ENCODE measurements at regions not wholly inside any gene's neighbourhood (a gene's known extent, or its start where the extent isn't known, plus 50 kb on each side); places are given as distances from the start of the nearest gene placed in this dataset.

- Mint-ChIP-seq H3K27me3 (no peaks in the 10 kb centered on the region), H3K9me3 (peaks cover 6% of the 10 kb centered on the region), H3K27ac (no peak overlapping the region), H3K4me3 (no peak overlapping the region), H3K4me1 (ENCODE audit: low read depth) (no peaks in the 10 kb centered on the region), H3K36me3 (ENCODE audit: low read depth) (no peaks in the 10 kb centered on the region)
Measured at GRCh38 chr5:165527577-165527976, 2022.2 kb downstream of the MAT2B start.

GRCh38 chr5:165538065-165538464, 2032.6 kb downstream of the MAT2B start:
- Mint-ChIP-seq H3K27ac (no peak overlapping the region), H3K9me3 (peaks cover 7% of the 10 kb centered on the region), H3K4me1 (ENCODE audit: low read depth) (no peaks in the 10 kb centered on the region), H3K4me3 (no peak overlapping the region), H3K27me3 (no peaks in the 10 kb centered on the region), H3K36me3 (ENCODE audit: low read depth) (no peaks in the 10 kb centered on the region)

- Mint-ChIP-seq H3K27ac (no peak overlapping the region), H3K4me1 (ENCODE audit: low read depth) (no peaks in the 10 kb centered on the region), H3K27me3 (no peaks in the 10 kb centered on the region), H3K36me3 (ENCODE audit: low read depth) (no peaks in the 10 kb centered on the region), H3K4me3 (no peak overlapping the region), H3K9me3 (peaks cover 4% of the 10 kb centered on the region)
Measured at GRCh38 chr5:165559645-165560044, 2054.2 kb downstream of the MAT2B start.

- H3K4me3 Mint-ChIP-seq, result no peak overlapping the region
- H3K4me1 Mint-ChIP-seq (ENCODE audit: low read depth), result no peaks in the 10 kb centered on the region
- H3K27ac Mint-ChIP-seq, result no peak overlapping the region
- H3K36me3 Mint-ChIP-seq (ENCODE audit: low read depth), result no peaks in the 10 kb centered on the region
- no peaks in the 10 kb centered on the region for H3K27me3 Mint-ChIP-seq
- no peaks in the 10 kb centered on the region for H3K9me3 Mint-ChIP-seq
Measured at GRCh38 chr5:165560648-165561047, 2055.2 kb downstream of the MAT2B start.

GRCh38 chr5:165565911-165566310, 2060.5 kb downstream of the MAT2B start:
- peaks cover 8% of the 10 kb centered on the region for H3K9me3 Mint-ChIP-seq
- no peaks in the 10 kb centered on the region for H3K36me3 Mint-ChIP-seq (ENCODE audit: low read depth)
- H3K4me1 Mint-ChIP-seq (ENCODE audit: low read depth), result no peaks in the 10 kb centered on the region

GRCh38 chr5:165569551-165569950, 2064.1 kb downstream of the MAT2B start:
- no peaks in the 10 kb centered on the region for H3K4me1 Mint-ChIP-seq (ENCODE audit: low read depth)
- H3K4me3 Mint-ChIP-seq, result no peak overlapping the region
- H3K27ac Mint-ChIP-seq, result no peak overlapping the region
- no peaks in the 10 kb centered on the region for H3K27me3 Mint-ChIP-seq
- H3K9me3 Mint-ChIP-seq, result peaks cover 12% of the 10 kb centered on the region
- H3K36me3 Mint-ChIP-seq (ENCODE audit: low read depth), result no peaks in the 10 kb centered on the region

More at GRCh38 chr5:165565911-165566310, 2060.5 kb downstream of the MAT2B start:
- Mint-ChIP-seq H3K27ac (no peak overlapping the region), H3K4me3 (no peak overlapping the region), H3K27me3 (no peaks in the 10 kb centered on the region)

GRCh38 chr5:165573445-165573844, 2068.0 kb downstream of the MAT2B start:
- Mint-ChIP-seq H3K4me1 (ENCODE audit: low read depth) (no peaks in the 10 kb centered on the region), H3K27ac (no peak overlapping the region), H3K27me3 (no peaks in the 10 kb centered on the region), H3K4me3 (no peak overlapping the region), H3K36me3 (ENCODE audit: low read depth) (no peaks in the 10 kb centered on the region), H3K9me3 (peaks cover 10% of the 10 kb centered on the region)

GRCh38 chr5:165574100-165574499, 2068.7 kb downstream of the MAT2B start:
- Mint-ChIP-seq H3K27me3 (no peaks in the 10 kb centered on the region), H3K9me3 (peaks cover 8% of the 10 kb centered on the region), H3K4me1 (ENCODE audit: low read depth) (no peaks in the 10 kb centered on the region), H3K4me3 (no peak overlapping the region), H3K36me3 (ENCODE audit: low read depth) (no peaks in the 10 kb centered on the region), H3K27ac (no peak overlapping the region)

GRCh38 chr5:165576678-165577275, 2071.4 kb downstream of the MAT2B start:
- no peak overlapping the region for H3K4me3 Mint-ChIP-seq
- no peaks in the 10 kb centered on the region for H3K4me1 Mint-ChIP-seq (ENCODE audit: low read depth)
- peaks cover 12% of the 10 kb centered on the region for H3K9me3 Mint-ChIP-seq
- no peaks in the 10 kb centered on the region for H3K36me3 Mint-ChIP-seq (ENCODE audit: low read depth)
- no peak overlapping the region for H3K27ac Mint-ChIP-seq
- no peaks in the 10 kb centered on the region for H3K27me3 Mint-ChIP-seq

GRCh38 chr5:165579911-165580310, 2074.5 kb downstream of the MAT2B start:
- H3K4me3 Mint-ChIP-seq, result no peak overlapping the region
- H3K27me3 Mint-ChIP-seq, result no peaks in the 10 kb centered on the region
- no peak overlapping the region for H3K27ac Mint-ChIP-seq
- H3K36me3 Mint-ChIP-seq (ENCODE audit: low read depth), result no peaks in the 10 kb centered on the region
- H3K9me3 Mint-ChIP-seq, result peaks cover 8% of the 10 kb centered on the region
- H3K4me1 Mint-ChIP-seq (ENCODE audit: low read depth), result no peaks in the 10 kb centered on the region

GRCh38 chr5:165594693-165595092, 2089.3 kb downstream of the MAT2B start:
- Mint-ChIP-seq H3K27me3 (no peaks in the 10 kb centered on the region), H3K36me3 (ENCODE audit: low read depth) (no peaks in the 10 kb centered on the region), H3K4me3 (no peak overlapping the region), H3K27ac (no peak overlapping the region), H3K4me1 (ENCODE audit: low read depth) (no peaks in the 10 kb centered on the region), H3K9me3 (peaks cover 8% of the 10 kb centered on the region)

GRCh38 chr5:165602529-165602928, 2097.1 kb downstream of the MAT2B start:
- Mint-ChIP-seq H3K27ac (no peak overlapping the region), H3K9me3 (peaks cover 29% of the 10 kb centered on the region), H3K36me3 (ENCODE audit: low read depth) (no peaks in the 10 kb centered on the region), H3K4me1 (ENCODE audit: low read depth) (no peaks in the 10 kb centered on the region), H3K27me3 (no peaks in the 10 kb centered on the region), H3K4me3 (no peak overlapping the region)

- H3K9me3 Mint-ChIP-seq, result peaks cover 19% of the 10 kb centered on the region
- no peaks in the 10 kb centered on the region for H3K4me1 Mint-ChIP-seq (ENCODE audit: low read depth)
- no peak overlapping the region for H3K27ac Mint-ChIP-seq
- no peaks in the 10 kb centered on the region for H3K36me3 Mint-ChIP-seq (ENCODE audit: low read depth)
- H3K27me3 Mint-ChIP-seq, result no peaks in the 10 kb centered on the region
- H3K4me3 Mint-ChIP-seq, result no peak overlapping the region
Measured at GRCh38 chr5:165607026-165607425, 2101.6 kb downstream of the MAT2B start.

GRCh38 chr5:165609871-165610270, 2104.5 kb downstream of the MAT2B start:
- Mint-ChIP-seq H3K9me3 (peaks cover 18% of the 10 kb centered on the region), H3K36me3 (ENCODE audit: low read depth) (no peaks in the 10 kb centered on the region)

GRCh38 chr5:165616490-165617405, 2111.3 kb downstream of the MAT2B start:
- H3K4me3 Mint-ChIP-seq, result no peak overlapping the region

More at GRCh38 chr5:165609871-165610270, 2104.5 kb downstream of the MAT2B start:
- no peaks in the 10 kb centered on the region for H3K27me3 Mint-ChIP-seq
- no peaks in the 10 kb centered on the region for H3K4me1 Mint-ChIP-seq (ENCODE audit: low read depth)
- H3K27ac Mint-ChIP-seq, result no peak overlapping the region
- no peak overlapping the region for H3K4me3 Mint-ChIP-seq

More at GRCh38 chr5:165616490-165617405, 2111.3 kb downstream of the MAT2B start:
- Mint-ChIP-seq H3K27me3 (no peaks in the 10 kb centered on the region), H3K36me3 (ENCODE audit: low read depth) (no peaks in the 10 kb centered on the region), H3K27ac (no peak overlapping the region), H3K4me1 (ENCODE audit: low read depth) (no peaks in the 10 kb centered on the region), H3K9me3 (peaks cover 7% of the 10 kb centered on the region)
